ENCODE measurements at regions not wholly inside any gene's neighbourhood (a gene's known extent, or its start where the extent isn't known, plus 50 kb on each side); places are given as distances from the start of the nearest gene placed in this dataset.

DNA sequence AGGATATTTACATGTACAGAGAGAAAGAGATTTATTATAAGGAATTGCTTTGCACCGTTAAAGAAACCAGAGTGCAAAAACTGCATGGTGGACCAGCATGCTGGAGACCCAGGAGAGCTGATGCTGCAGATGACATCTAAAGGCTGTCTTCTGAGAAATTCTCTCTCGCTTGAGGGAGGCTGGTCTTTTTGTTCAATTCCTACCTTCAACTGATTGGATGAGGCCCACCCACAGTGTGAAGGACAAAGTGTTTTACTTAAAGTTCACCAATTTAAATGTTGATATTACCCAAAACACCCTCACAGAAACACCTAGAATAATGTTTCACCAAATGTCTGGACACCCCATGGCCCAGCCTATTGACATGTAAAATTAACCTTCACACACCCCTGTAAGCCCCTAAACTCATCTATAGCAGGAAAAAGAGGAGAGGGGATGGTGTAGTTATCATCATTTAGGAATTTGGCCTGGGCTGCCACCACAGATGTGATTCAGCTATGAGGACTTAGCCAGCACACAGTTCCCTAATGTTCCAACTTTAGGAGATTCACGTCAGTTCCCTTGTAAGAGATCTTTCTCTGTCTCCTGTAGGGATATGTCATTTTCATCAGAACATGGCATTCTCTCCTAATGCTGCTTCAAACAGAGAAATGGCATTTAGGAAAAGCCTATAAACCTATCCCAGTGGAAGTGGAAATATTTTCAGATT, 358.2 kb upstream of the TLE4 start:
- no peak for DNase-seq (ENCODE audit: low spot score)

DNA sequence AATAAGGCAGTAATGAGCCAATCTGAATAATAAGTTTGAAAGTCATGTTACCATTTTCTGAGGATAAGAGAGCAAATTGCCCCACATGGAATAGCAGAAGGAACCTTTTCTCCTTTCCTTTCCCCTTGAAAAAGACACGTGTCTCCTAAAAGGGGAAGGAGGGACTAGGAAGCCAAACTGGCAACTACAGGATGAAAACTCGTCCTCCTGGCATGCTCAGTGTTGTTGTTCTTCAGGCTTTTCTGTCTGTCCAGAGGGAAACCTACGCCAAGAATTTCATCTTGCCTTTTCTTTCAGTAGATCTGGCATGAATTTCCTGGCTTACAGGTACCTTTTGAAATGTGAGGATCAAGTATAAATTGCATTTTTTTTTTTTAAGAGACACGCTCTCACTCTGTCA, 355.9 kb upstream of the TLE4 start:
- DNase-seq (ENCODE audit: low spot score) = no peak

DNA sequence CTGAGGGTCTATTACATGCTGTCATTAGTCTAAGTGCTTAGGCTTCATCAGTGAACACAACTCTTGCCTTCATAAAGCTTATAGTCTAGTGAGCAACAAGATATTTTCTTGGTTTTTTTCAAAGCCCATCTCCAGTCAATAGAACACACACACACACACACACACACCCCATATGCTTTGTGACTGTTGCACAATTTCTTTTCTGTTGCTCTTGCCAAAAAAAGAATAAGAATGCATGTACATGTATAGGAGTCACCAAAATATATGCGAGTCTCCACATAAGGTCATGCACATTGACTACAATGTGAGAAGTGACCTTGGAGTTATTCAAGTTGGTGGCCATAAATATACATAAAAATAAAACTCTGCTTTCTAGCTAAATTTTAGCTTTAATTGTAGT, 351.5 kb upstream of the TLE4 start:
- no peak for DNase-seq (ENCODE audit: low spot score)

DNA sequence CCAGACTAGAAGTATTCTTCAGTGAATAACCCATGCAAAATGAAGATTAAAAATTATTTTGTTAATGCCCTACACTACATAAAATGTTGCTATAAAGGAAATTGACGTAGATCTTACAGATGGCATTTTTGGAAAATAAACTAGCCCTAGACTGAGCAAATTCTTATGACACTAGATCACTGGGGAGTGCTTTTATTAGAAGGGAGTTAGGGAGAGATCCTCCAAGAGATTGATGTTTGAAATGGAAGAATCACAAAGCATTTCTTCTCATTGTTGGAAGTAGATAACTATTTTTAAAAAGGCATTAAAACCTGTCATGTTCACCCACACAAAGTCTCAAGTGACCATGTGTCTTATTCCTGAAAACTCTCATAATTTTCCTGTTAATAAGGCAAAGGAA, 351.1 kb upstream of the TLE4 start:
- DNase-seq (ENCODE audit: low spot score) = no peak

DNA sequence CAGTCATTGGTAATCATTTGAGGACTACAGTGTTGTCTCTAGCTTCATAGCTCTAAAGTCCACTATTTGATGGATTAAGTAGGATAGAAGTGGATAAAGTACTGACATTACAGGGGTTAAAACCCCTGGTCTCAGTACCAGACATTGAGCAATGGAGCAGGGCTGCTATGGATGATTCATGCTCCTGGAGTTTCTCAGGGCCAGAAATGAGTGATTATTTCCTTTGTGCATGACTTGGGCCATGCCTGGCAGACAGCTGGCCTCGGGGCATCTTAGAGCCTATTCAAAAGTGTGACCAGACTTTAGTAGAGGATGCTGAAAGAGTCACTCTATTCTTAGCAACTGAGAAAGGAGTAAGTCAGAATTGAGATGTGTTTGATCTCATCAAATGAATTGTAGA, 350.7 kb upstream of the TLE4 start:
- DNase-seq (ENCODE audit: low spot score) = no peak

DNA sequence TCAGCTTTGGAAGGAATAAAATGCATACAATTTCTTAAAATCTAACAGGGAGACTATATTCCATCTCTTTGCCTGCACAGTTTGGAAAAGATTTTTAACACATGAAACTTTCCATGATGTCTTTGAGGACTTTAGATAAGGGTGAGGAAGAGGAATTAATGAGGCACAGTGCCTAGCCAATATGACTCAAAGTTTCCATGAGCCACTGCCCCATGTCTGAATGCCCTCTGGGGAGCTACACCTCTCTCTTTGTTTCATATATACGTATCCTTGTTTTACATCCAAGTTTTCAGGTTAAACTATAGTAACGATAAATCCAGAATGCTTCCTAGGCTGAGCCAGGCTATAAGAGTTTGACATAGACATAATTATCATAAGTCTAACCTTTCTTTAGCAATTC, 349.3 kb upstream of the TLE4 start:
- no peak for DNase-seq (ENCODE audit: low spot score)

DNA sequence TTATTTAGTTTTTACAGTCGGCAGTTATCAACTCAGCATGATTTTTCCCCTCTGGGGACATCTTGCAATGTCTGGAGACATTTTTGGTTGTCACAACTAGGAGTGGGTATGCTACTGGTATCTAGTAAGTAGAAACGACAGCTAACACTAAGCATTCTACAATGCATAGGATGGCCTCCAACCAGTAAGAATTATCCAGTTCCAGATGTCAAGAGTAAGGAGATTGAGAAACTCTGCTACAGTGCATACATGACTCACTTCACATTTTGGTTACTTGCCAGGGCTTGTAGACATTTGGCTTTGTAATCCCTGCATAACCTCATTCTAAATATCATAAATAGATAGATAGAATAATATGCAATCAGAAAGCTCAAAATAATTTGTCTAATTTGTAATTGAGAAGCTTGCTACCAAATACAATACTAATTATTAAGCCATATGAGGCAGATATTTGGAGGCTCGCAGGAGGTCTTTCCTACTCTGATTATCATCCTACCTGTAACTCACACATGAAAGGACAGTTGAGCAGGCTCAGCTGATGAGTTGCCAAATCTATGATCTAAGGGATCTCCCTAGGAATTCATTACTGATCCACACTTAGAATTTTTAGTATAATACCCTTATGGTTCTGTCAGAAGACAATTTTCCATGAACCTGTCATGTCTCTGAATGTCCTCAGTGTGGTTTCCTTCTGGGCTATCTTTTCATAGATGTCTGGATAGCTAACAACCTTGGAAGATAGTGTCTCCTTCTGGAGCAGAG, 346.9 kb upstream of the TLE4 start:
- DNase-seq (ENCODE audit: low spot score) = no peak

DNA sequence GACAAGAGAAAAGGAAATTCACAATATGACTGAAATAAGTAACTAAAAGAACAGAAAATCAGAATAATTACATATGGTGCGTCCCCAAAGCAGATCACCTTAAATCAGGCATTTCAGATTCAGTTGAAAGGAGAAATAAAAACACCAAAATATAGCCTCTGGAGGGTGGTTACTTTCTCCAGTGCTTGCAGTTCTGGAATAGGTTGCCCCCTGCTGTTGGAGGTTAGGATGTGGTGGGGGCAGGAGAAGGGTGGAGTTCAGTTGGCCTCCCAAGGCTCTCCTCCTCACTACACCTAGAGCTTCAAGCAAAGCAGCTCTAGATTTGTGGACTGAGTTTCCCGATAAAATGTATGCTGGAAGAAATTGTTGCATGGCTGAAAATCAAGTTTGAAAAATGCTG, 338.2 kb upstream of the TLE4 start:
- peak; percentile 59 for DNase-seq (ENCODE audit: low spot score)

DNA sequence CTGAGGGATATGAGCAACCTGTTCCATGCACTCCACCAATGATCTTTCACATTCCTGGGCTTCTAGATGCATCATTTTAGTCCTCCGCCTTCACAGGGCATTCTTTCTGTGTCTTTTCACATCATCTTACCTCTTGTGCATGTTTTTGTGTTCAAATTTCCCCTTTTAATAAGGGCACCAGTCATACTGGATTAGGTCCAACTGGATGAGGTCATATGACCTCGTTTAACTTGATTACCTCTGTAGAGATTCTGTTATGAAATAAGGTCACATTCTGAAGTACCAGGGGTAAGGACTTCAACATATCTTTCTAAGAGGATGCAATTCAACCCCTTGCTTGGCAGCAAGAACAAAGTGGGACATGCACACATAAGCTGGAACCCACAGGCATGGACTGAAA, 335.3 kb upstream of the TLE4 start:
- DNase-seq (ENCODE audit: low spot score) = no peak

DNA sequence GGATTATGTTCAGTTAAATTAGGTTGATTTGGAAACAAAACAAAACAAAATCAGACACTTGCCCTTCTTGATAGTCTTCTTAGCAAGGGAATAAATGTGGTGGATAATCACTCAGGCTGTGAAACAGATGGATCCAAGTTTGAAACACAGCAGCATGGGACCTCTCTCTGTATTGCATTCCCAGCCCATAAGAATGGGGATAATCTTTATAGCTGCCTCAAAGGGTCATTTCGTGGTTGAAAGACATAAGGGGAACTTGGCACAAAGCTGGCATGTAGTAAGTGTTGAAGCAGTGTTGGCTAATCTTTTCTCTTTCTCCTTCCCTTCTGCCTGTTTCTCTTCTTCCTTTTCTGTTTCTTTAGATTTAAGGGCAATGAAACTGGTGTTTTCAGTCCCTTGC, 333.9 kb upstream of the TLE4 start:
- no peak for DNase-seq (ENCODE audit: low spot score)

DNA sequence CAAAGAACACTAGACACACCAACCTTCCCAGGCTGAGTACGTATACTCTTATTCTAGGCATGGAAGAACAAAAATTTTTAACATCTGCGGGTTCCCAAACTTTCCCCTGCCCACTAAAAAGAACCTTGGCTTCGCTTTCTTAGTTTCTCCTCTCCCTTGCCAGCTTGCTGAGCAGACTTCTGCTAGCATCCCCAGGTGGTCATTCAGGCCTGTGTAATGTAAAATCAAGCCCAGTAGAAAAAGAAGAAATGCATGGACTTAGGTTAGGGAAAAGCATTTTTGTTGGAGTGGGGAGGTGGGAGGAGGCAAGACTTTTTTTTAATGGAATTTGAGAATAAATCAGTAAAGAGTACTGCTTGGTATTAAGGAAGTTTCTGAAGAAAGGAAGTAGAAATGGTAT, 331.0 kb upstream of the TLE4 start:
- no peak for DNase-seq (ENCODE audit: low spot score)

DNA sequence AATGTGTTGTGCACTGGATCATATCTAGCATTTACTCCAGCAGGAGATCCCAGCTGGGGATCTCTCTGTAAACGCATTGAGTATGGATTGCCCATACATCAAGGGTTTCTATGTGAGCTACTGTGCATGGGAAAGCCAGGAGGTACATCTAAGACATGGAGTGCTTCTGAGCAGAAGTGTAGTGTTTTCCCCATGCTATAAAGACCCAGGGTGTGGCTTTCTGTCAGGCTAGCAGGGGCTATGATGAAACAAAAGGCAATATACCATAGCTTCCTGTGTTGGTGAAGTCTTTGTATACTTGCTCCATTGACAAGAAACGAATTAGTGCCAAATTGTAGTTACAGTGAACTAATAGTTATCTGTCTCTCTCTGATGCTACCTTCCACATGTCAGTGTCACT, 329.3 kb upstream of the TLE4 start:
- no peak for DNase-seq (ENCODE audit: low spot score)

DNA sequence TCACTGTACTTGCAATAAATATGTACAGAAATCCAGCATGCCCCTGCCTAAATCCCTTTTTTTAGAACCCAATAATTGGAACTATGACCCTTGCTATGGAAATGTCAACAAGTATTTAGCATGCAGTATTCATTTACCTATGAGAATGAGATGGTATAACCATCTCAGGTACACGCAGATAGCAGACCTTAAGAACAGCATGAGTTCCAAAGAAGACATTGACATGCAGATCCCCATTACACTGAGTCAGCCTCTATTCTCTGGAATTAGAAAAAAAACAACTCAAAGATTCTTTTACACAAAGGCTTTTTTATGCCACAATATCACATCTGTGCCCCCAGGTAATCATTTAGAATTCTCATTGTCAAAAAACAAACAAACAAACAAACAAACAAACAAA, 325.6 kb upstream of the TLE4 start:
- no peak for DNase-seq (ENCODE audit: low spot score)

DNA sequence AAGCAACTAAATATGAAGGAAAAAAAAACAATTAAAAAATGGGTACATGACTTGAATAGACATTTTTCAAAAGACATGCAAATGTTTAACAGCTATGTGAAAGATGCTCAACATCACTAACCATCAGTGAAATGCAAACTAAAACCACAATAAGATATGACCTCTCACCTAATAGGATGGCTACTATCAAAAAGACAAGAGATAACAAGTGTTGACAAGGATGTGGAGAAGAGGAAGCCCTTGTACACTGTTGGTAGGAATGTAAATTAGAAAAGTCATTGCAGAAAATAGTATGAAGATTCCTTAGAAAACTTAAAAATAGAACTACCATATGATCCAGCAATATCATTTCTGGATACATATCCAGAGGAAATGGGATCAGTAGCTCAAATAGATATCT, 324.7 kb upstream of the TLE4 start:
- no peak for DNase-seq (ENCODE audit: low spot score)

DNA sequence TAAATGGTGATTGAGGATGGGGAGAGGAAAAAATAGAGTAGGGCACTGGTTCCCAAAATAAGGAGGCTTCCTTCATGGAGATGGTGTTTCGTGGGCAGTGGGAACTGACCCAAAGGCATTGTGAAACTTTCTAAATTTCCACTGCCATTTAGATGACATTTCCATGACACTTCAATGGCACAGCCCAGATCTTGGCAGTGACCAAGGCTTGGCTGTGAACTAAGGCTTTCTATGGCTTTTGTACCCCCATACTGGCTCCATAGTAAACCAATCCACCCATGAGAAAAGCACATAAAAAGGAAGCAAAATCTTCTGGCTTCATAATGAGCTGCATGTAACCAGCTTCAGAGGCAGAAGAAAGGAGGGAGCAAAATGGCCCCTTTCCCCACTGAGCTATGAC, 321.0 kb upstream of the TLE4 start:
- no peak for DNase-seq (ENCODE audit: low spot score)

DNA sequence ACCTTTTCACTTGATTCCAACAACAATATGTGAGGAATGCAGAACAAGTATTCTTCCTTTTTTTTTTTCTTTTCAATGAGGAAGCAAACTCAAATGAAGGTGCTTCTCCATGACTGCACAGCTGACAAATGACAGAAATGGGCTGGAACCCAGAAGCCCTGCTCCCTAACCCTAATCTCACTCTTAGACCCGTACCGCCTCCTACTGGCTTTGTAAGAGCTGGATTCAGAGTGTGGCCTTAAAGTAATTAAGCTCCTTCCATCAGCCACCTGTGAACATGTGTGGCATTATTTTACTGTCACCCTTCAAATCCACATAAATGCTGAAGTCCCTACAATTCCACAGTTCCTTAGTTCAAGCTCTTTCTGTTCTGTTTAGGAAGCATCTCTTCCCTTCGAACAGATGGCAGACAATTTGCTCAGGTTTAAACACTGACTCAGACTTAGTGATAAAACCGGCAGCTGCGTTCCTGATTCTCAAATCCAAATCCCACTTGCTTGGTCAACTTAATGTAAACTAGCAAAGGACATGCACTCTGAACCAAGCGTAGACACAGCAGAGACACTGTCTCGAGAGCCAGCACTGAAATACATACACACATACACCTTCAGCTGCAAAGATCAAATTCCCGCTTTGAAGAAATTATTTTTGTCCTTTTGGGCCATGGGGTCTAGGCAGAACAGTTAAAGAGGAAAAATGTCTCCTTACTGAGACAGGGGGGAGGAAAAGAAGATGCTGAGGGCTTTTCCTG, 316.7 kb upstream of the TLE4 start:
- DNase-seq (ENCODE audit: low spot score) = peak; percentile 13

DNA sequence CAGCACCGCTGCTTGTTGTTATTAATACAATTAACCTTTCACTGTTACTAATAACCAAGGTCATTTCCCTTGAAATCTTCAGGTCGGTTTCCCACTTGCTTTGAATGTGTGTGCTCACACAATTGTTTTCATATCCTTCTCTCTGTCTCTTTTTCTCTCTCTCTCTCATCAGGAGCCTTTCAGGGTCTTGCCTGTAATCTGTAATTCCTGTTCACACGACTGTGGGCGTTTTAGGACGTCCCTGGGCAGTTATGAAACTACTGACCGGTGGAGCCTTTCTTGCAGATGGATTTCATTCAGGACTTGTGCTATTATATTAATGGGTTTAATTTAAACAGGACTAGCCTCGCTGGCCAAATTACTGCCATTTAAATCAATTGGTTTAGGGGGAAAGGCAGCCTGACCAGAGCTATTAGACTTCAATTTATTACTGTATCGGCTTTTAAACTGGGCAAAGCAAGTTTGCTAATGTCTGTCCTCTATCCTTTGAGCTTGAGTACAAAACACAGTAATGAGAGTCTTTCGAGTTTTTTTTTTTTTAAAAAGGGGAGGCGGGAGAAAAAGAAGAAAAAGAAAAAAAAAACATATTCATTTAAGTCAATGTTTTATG, 316.0 kb upstream of the TLE4 start:
- no peak for DNase-seq (ENCODE audit: low spot score)

DNA sequence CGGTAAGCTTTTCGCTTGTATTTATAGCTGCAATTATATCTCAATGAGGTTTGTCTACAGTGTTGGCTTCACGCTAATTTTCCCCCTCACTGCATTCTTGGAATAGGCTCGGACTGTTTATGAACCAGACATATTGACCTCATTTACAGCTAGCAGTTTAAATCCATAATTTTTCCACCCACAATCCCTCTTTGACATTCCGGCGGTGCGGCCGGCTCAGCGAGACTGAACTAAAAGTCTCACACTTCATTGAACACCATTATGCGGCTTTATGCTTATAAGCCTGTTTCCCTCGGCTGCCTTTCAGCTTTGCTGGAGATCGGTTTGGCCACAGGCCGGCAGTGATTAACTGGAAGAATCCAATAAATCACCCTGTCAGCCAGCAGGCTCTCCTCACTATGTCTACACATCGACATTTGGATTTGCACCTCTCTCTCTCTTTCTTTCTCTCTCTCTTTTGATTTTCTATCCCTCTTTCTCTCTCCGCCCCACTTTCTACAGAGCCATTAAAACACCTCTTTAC, 315.0 kb upstream of the TLE4 start:
- DNase-seq (ENCODE audit: low spot score) = no peak

DNA sequence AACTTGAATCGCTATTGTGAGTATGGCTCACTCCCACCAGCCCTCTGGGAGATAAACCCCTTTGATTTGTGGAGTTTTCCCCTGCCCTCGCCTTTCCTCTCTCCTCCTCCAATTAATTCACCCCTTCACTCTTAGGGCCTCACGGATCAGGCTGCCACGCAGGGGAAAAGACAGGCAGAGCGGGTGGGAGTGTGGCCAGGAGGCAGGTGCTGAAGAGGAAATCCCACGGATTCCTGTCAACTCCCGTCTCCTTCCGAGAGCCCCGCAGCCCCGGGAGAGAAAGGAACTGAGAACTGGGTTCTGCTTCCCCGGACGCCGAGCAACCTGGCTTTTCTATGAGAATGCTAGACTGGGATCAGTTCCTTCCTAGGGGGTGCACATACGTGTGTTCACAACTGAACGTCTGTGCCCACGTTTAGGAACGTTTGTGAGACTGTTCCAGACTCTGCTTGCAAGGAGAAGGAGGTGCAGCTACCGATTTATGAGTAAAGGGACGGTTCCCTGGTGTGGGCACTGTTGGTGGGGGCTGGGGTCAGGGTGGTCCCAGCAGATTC, 314.5 kb upstream of the TLE4 start:
- DNase-seq (ENCODE audit: low spot score) = no peak

DNA sequence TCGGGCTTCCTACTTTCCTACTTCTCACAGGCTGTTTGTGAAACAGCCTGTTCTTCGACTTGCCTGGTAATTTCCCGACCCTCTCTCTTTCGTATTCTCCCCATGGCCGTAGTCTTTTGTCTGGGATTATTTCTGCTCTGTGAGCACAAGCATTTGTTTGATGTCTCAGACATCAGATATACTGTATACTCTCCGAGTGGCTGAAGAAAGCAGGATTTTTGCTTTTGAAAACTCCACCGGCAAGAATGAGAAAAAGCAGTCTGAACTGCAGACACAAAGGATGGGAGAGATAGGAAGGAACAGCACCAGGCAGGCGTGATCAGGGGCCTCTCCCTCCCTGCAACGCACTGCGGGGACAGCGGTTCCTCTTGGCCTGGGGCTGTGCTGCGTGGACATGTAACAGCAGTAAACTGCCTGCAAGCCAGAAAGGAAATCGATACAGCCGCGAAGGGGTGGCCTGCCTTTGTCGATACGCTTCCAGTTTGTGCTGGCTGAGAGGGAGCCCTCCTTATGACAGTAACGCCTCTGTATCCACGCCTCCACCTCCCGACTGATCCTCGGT, 313.9 kb upstream of the TLE4 start:
- no peak for DNase-seq (ENCODE audit: low spot score)

DNA sequence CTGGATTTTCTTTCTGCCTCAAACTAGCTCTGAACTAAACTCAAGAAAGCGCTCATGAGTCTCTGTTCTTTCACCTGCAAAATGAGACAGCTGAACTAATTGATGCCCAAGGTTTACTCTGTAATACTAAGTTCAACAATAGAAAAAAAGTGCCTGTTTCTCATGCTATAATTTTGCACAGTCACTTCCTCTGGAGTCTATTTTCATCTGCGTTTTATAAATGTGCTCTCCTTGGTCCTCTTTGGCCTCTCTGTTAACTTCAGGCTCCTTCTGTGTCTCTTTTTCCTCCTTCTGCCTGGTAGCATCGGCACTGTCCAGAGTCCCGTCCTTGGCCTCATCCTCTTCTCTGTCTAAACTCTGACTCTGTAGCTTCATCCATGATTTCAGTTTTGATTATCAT, 311.9 kb upstream of the TLE4 start:
- no peak for DNase-seq (ENCODE audit: low spot score)

DNA sequence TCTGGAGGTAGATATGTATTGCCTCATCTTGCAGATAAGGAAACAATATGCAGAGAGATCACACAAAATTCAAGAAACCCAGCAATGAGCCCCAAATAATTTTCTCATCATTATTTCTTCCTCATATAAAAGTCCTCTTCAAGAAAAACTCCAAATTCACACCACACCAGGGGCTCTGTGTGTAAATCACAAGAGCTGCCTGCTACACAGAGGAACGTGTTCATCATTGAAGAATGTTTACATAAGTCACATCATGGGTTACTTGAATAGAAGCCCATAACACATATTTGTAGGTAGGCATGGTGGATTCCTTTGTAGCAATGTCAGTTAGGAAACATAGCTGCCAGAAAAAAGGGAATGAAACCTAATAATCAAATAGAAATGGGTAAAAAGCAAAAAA, 308.1 kb upstream of the TLE4 start:
- DNase-seq (ENCODE audit: low spot score) = no peak
